Transverse colon (tissue), 4 donors: ENCODE measurements at regions not wholly inside any gene's neighbourhood (a gene's known extent, or its start where the extent isn't known, plus 50 kb on each side); places are given as distances from the start of the nearest gene placed in this dataset.
"Not testable (repeated sequence)": the region's sequence is repeated elsewhere in the genome, so short reads cannot be mapped to it uniquely, and the experiment has no call there.

Experiments
- DNase-seq: peaks from one replicate; pipeline ENCODE4 v3.0.0-alpha.2; 2019
- H3K27ac ChIP-seq, 4 donors: fragments of 200-600 bp; sonication (generic); 2 replicates each; pipeline ENCODE4 v1.5.1; 2016 to 2018; ENCODE audit warnings: inconsistent platforms in 4 of 4
- H3K27me3 ChIP-seq: fragments of 200-600 bp; sonication (generic); 2 replicates; pipeline ENCODE4 v1.5.1; 2017; ENCODE audit warnings: inconsistent platforms
- H3K36me3 ChIP-seq, 4 donors: fragments of 200-600 bp; sonication (generic); 2 replicates each; pipeline ENCODE4 v1.5.1; 2017 to 2019; ENCODE audit warnings: inconsistent platforms in 4 of 4
- H3K4me1 ChIP-seq, 4 donors: fragments of 200-600 bp; sonication (generic); 2 replicates each; pipeline ENCODE4 v1.5.1; 2017 to 2020; ENCODE audit warnings: inconsistent platforms in 4 of 4
- H3K4me3 ChIP-seq, 4 donors: fragments of 200-600 bp; sonication (generic); 1 replicate in 1 of 4; 2 replicates in 3 of 4; pipeline versions ENCODE4 v1.5.1 to v1.6.1; 2017 to 2019; ENCODE audit warnings: inconsistent platforms in 4 of 4
- H3K9me3 ChIP-seq, 2 donors: fragments of 200-600 bp; sonication (generic); 2 replicates each; pipeline ENCODE4 v1.5.1; 2017 to 2019; ENCODE audit warnings: inconsistent platforms in 2 of 2
- CTCF ChIP-seq, 5 experiments: fragments of 200-600 bp in 3 of 5; fragments of 450-650 bp in 2 of 5; sonication (generic) in 3 of 5; IDR thresholded peaks; 1 replicate in 2 of 5; 2 replicates in 3 of 5; pipeline ENCODE4 v1.5.1; 2016 to 2017; ENCODE audit warnings: antibody characterized with exemption in 5 of 5, inconsistent platforms in 3 of 5, mild to moderate bottlenecking in 2 of 5, moderate library complexity in 1 of 5
- EP300 ChIP-seq: sonication (generic); formaldehyde crosslinking; IDR thresholded peaks from one replicate; pipeline ENCODE4 v1.6.1; 2017; ENCODE audit warnings: antibody characterized with exemption, low read depth
- POLR2A ChIP-seq: fragments of 450-650 bp; IDR thresholded peaks from one replicate; pipeline ENCODE4 v1.6.1; 2016; ENCODE audit warnings: antibody characterized with exemption, mild to moderate bottlenecking, moderate library complexity
- POLR2AphosphoS5 ChIP-seq, 3 donors: sonication (generic); formaldehyde crosslinking; IDR thresholded peaks; one replicate each; pipeline ENCODE4 v1.6.1; 2016; ENCODE audit warnings: antibody characterized with exemption in 3 of 3
- WGBS, 2 donors: methylation state at CpG; one replicate each; pipeline ENCODE4 v1.1.5; 2018; ENCODE audit warnings: low coverage in 1 of 2; 5-methylcytosine and 5-hydroxymethylcytosine counted together
- in situ Hi-C, 4 donors: fragments of 200-750 bp; cut with MboI; loops; one replicate each; pipeline versions ENCODE4 v1.15.0 to v1.15.1; 2017; ENCODE audit warnings: low sequenced_read_pairs in 3 of 4, low pct_ligation_motif_present in 1 of 4, low pct_unique_long_range_greater_than_20kb in 1 of 4
- intact Hi-C: fragments of 100-400 bp; cut with DNase I; formaldehyde crosslinking; loops from one replicate; pipeline ENCODE4 v1.15.1; 2023; ENCODE audit warnings: low total_unique reads

GRCh38 chr10:62699148-62699547 lies 105.4 kb upstream of the ADO start:
- no peak for DNase-seq
- H3K36me3 ChIP-seq, result no peaks in the 10 kb centered on the region
- peaks cover 16 to 17% of the 10 kb centered on the region in 2 donors for H3K9me3 ChIP-seq
- no peaks in the 10 kb centered on the region for H3K4me1 ChIP-seq
- no peak overlapping the region for H3K27ac ChIP-seq
- in situ Hi-C loops (no loop called here), intact Hi-C loops (no loop called here)
- TF ChIP-seq EP300 (no peak), POLR2AphosphoS5 (IDR thresholded peaks at IDR 0.05) (no peak), CTCF (IDR thresholded peaks at IDR 0.05) (no peak), POLR2A (no peak)
- no peak overlapping the region for H3K4me3 ChIP-seq
- H3K27me3 ChIP-seq, result no peaks in the 10 kb centered on the region

- intact Hi-C loops, DNase-seq, in situ Hi-C loops, H3K4me3 ChIP-seq, H3K36me3 ChIP-seq, H3K4me1 ChIP-seq, H3K27ac ChIP-seq, H3K27me3 ChIP-seq: not testable (repeated sequence)
- H3K9me3 ChIP-seq, result peaks cover 9 to 11% of the 10 kb centered on the region in 2 donors
- 89 to 93% methylated on average over 3 of the region's 3 CpGs for WGBS, 2 donors
These were observed 100.4 kb upstream of the ADO start for GRCh38 chr10:62704121-62704520.

- 88 to 100% methylated on average over 1 to 2 of the region's 2 CpGs for WGBS, 2 donors
- H3K4me1 ChIP-seq, result no peaks in the 10 kb centered on the region
- no peaks in the 10 kb centered on the region for H3K27me3 ChIP-seq
- H3K36me3 ChIP-seq, result no peaks in the 10 kb centered on the region
- H3K9me3 ChIP-seq, result no peaks in the 10 kb centered on the region
- no peak overlapping the region for H3K27ac ChIP-seq
- in situ Hi-C loops, result no loop called here
- TF ChIP-seq POLR2A (no peak), POLR2AphosphoS5 (IDR thresholded peaks at IDR 0.05) (no peak), EP300 (no peak), CTCF (IDR thresholded peaks at IDR 0.05) (no peak)
- DNase-seq, result no peak
- intact Hi-C loops, result no loop called here
- H3K4me3 ChIP-seq, result no peak overlapping the region
These were observed 98.7 kb upstream of the ADO start for GRCh38 chr10:62705789-62706188.

- H3K27ac ChIP-seq, result no peak overlapping the region
- intact Hi-C loops (no loop called here), in situ Hi-C loops (no loop called here)
- TF ChIP-seq POLR2AphosphoS5 (IDR thresholded peaks at IDR 0.05) (no peak), CTCF (IDR thresholded peaks at IDR 0.05) (no peak), EP300 (no peak), POLR2A (no peak)
- 89 to 93% methylated on average over 2 of the region's 2 CpGs for WGBS, 2 donors
- H3K9me3 ChIP-seq, result no peaks in the 10 kb centered on the region
- H3K27me3 ChIP-seq, result no peaks in the 10 kb centered on the region
- H3K4me1 ChIP-seq, result no peaks in the 10 kb centered on the region
- no peak for DNase-seq
- H3K36me3 ChIP-seq, result no peaks in the 10 kb centered on the region
- H3K4me3 ChIP-seq, result no peak overlapping the region
These were observed 96.7 kb upstream of the ADO start for GRCh38 chr10:62707810-62708209.

GRCh38 chr10:62708569-62708968 lies 96.0 kb upstream of the ADO start:
- intact Hi-C loops, result no loop called here
- H3K27ac ChIP-seq, result no peak overlapping the region
- in situ Hi-C loops, result no loop called here
- H3K9me3 ChIP-seq, result no peaks in the 10 kb centered on the region
- no peak for DNase-seq
- no peaks in the 10 kb centered on the region for H3K36me3 ChIP-seq
- H3K4me1 ChIP-seq, result no peaks in the 10 kb centered on the region
- H3K4me3 ChIP-seq, result no peak overlapping the region
- no peaks in the 10 kb centered on the region for H3K27me3 ChIP-seq
- WGBS, 2 donors, result 28 to 45% methylated on average over 3 to 4 of the region's 4 CpGs
- no peak for TF ChIP-seq POLR2A
- TF ChIP-seq EP300, result no peak
- TF ChIP-seq CTCF (IDR thresholded peaks at IDR 0.05), result no peak
- TF ChIP-seq POLR2AphosphoS5 (IDR thresholded peaks at IDR 0.05), result no peak
